Lower lobe of right lung (tissue), 2 donors: ENCODE measurements at regions not wholly inside any gene's neighbourhood (a gene's known extent, or its start where the extent isn't known, plus 50 kb on each side); places are given as distances from the start of the nearest gene placed in this dataset.
"Not testable (repeated sequence)": the region's sequence is repeated elsewhere in the genome, so short reads cannot be mapped to it uniquely, and the experiment has no call there.

ENCODE experiments used
- ATAC-seq, 2 donors: fragments of 200-7000 bp; cut with Tn5 transposase; one replicate each; pipeline ENCODE4 v1.9.1; 2020 to 2022; ENCODE audit warnings: mild to moderate bottlenecking in 2 of 2, moderate library complexity in 2 of 2
- DNase-seq: peaks from one replicate; pipeline ENCODE4 v3.0.0-alpha.2; 2020
- H3K27ac ChIP-seq: fragments of 200-600 bp; one replicate; pipeline ENCODE4 v1.8.0; 2022
- H3K27me3 ChIP-seq: fragments of 200-600 bp; one replicate; pipeline ENCODE4 v1.8.0; 2022; ENCODE audit warnings: low read depth
- H3K36me3 ChIP-seq: fragments of 200-600 bp; one replicate; pipeline ENCODE4 v1.8.0; 2022; ENCODE audit warnings: mild to moderate bottlenecking
- H3K4me1 ChIP-seq: fragments of 200-600 bp; one replicate; pipeline ENCODE4 v1.8.0; 2022
- H3K4me3 ChIP-seq: fragments of 200-600 bp; one replicate; pipeline ENCODE4 v1.8.0; 2022; ENCODE audit warnings: mild to moderate bottlenecking
- H3K9me3 ChIP-seq: fragments of 200-600 bp; one replicate; pipeline ENCODE4 v1.8.0; 2022
- CTCF ChIP-seq: fragments of 200-600 bp; IDR thresholded peaks from one replicate; pipeline ENCODE4 v1.8.0; 2022; ENCODE audit warnings: antibody characterized with exemption, mild to moderate bottlenecking
- intact Hi-C: fragments of 100-400 bp; cut with DNase I; formaldehyde crosslinking; loops from one replicate; pipeline ENCODE4 v1.11.0; 2022
- donor health status: DM: no; HTN: yes; CAD: no; lungs with severe emphysema.

- Histone ChIP-seq H3K4me3 (no peak overlapping the region), H3K36me3 (no peaks in the 10 kb centered on the region), H3K9me3 (no peaks in the 10 kb centered on the region), H3K4me1 (no peaks in the 10 kb centered on the region), H3K27me3 (no peaks in the 10 kb centered on the region), H3K27ac (no peak overlapping the region)
- no peak for DNase-seq
- no peak for ATAC-seq
- TF ChIP-seq CTCF, result no peak
- intact Hi-C loops, result no loop called here
These were observed 94.0 kb downstream of the IFI44 start for GRCh38 chr1:78743626-78744025.

DNA sequence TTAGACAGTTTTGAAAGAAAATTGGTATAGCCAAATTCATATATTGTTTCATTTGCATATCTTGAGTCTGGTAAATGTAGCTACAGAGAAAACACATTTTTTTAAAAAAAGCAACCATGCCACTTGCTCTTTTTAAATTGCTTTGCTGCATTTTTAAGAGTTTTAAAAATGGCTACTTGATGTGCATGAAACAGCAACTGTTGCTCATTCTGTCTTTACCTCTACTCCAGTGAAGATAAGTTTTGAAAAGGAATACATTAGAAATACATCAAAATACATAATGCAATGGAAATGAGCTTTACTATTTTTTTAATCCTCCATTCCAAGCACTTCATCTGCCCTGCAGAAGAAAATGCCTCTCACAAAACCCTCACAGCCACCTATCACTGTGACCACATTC is 95.5 kb downstream of the IFI44 start:
- no peaks in the 10 kb centered on the region for H3K27me3 ChIP-seq
- DNase-seq (no peak), ATAC-seq (no peak)
- no peaks in the 10 kb centered on the region for H3K9me3 ChIP-seq
- H3K27ac ChIP-seq, result no peak overlapping the region
- no peak for TF ChIP-seq CTCF
- H3K4me3 ChIP-seq, result no peak overlapping the region
- H3K4me1 ChIP-seq, result no peaks in the 10 kb centered on the region
- intact Hi-C loops, result no loop called here
- H3K36me3 ChIP-seq, result no peaks in the 10 kb centered on the region

DNA sequence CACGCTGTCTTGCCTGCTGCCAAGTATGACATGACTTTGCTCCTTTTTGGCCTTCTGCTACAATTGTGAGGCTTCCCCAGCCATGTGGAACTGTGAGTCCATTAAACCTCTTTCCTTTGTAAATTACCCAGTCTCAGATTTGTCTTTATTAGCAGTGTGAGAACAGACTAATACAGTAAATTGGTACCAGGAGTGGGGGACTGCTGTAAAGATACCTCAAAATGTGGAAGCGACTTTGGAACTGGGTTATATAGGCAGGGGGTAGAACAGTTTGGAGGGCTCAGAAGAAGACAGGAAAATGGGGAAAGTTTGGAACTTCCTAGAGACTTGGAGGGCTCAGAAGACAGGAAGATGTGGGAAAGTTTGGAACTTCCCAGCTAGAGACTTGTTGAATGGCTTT is 104.0 kb downstream of the IFI44 start:
- H3K4me1 ChIP-seq, H3K27me3 ChIP-seq, H3K27ac ChIP-seq, H3K4me3 ChIP-seq, ATAC-seq, H3K36me3 ChIP-seq, intact Hi-C loops, H3K9me3 ChIP-seq, DNase-seq: not testable (repeated sequence)

GRCh38 chr1:78755986-78756385 is 106.4 kb downstream of the IFI44 start:
- Histone ChIP-seq H3K27ac (no peak overlapping the region), H3K9me3 (no peaks in the 10 kb centered on the region), H3K27me3 (no peaks in the 10 kb centered on the region), H3K4me1 (no peaks in the 10 kb centered on the region), H3K36me3 (no peaks in the 10 kb centered on the region), H3K4me3 (no peak overlapping the region)
- TF ChIP-seq CTCF, result no peak
- intact Hi-C loops, result no loop called here
- ATAC-seq (no peak), DNase-seq (no peak)

DNA sequence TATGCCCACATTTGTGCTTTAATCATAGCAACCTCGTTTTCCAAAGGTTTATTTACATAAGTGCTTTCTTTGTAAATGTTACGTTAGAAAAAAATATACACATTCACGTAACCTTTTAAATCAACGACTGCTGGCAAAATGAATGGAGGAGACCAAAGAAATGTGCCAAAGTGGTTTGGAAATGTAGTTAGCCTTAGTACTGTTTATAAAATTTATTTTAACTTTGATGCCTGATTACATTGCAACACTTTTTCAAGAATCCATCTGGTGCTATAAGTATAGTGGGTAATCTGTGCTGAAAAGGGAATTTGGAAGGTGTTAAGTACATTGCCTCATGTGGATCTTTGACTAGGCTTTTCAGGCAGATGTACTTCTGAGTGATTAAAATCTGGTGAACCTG is 108.9 kb downstream of the IFI44 start:
- Histone ChIP-seq H3K27me3 (no peaks in the 10 kb centered on the region), H3K9me3 (no peaks in the 10 kb centered on the region), H3K4me3 (no peak overlapping the region), H3K36me3 (no peaks in the 10 kb centered on the region), H3K4me1 (no peaks in the 10 kb centered on the region), H3K27ac (no peak overlapping the region)
- TF ChIP-seq CTCF, result no peak
- intact Hi-C loops, result no loop called here
- ATAC-seq, result no peak
- no peak for DNase-seq

GRCh38 chr1:78759881-78760280 is 110.2 kb downstream of the IFI44 start:
- intact Hi-C loops, result no loop called here
- no peaks in the 10 kb centered on the region for H3K27me3 ChIP-seq
- no peak for ATAC-seq
- no peaks in the 10 kb centered on the region for H3K4me1 ChIP-seq
- H3K27ac ChIP-seq, result no peak overlapping the region
- H3K9me3 ChIP-seq, result no peaks in the 10 kb centered on the region
- no peaks in the 10 kb centered on the region for H3K36me3 ChIP-seq
- no peak for TF ChIP-seq CTCF
- no peak for DNase-seq
- H3K4me3 ChIP-seq, result no peak overlapping the region
